Cardiac septum (tissue), 1 donor: ENCODE measurements at regions not wholly inside any gene's neighbourhood (a gene's known extent, or its start where the extent isn't known, plus 50 kb on each side); places are given as distances from the start of the nearest gene placed in this dataset.
A peak's percentile ranks its signal among the peaks of the same experiment; 100 is the strongest.

ENCODE experiments used
- DNase-seq: peaks from one replicate; pipeline ENCODE4 v3.0.0-alpha.2; 2020; ENCODE audit warnings: low spot score
- intact Hi-C: fragments of 100-400 bp; cut with DNase I; formaldehyde crosslinking; loops from one replicate; pipeline ENCODE4 v1.14.0; 2022
- donor health status: DM: no; HTN: no; CAD: no.

DNA sequence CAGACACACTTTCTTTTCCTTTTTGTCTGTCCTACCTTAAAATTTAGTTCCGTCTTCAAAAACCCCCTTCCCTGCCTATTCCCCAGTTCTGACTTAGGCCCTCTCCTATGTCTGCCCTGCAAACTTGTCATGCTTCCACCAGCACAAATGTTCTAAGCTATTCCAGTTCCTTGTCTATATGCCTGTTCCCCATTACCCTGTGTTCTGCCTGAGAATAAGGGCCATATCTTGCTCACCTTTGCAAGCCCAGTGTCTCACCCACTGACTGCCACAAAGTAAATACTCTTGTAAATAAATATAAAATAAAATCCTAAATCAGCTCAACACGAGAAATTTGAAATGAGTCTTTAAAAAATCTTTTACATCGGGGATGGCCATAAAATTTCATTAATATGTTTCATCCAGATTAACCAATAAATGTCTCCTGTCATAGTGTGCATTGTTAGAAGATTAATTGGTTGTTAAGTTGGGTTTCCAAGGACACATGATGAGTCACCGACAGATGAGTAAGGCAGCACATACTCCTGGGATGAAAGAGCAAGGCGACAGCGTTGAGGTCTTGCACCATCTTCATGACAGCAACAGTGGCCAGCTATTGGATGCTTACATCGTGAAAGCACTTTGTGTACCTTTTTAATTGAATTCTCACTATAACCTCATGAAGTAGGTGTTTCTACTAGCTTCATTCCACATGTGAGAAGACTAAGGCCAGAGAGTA lies 92.6 kb upstream of the NGF start:
- no peak for DNase-seq
- intact Hi-C loops = no loop called here

DNA sequence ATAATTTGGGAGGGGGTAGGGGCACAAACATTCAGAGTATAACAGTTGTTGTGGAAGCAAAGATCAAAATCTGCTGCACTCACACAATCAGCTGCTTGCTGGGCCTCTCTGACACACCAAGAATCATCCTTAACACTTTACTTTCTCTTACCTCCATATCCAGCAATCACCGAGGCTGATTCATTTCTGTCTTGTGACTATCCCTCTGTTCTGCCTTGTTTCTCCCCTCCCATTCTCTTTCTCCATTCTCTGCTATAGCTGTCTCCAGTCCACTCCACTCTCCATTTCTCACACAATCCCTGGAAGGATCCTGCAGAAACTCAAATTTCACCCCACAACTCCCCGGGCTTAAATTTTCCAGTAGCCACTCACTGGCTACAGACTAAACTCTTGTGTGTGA lies 91.8 kb upstream of the NGF start:
- DNase-seq = no peak
- intact Hi-C loops = loop anchor here (5.0 kb wide), 1 partner anchor 93 kb away; the partner anchor contains the start of gene NGF

DNA sequence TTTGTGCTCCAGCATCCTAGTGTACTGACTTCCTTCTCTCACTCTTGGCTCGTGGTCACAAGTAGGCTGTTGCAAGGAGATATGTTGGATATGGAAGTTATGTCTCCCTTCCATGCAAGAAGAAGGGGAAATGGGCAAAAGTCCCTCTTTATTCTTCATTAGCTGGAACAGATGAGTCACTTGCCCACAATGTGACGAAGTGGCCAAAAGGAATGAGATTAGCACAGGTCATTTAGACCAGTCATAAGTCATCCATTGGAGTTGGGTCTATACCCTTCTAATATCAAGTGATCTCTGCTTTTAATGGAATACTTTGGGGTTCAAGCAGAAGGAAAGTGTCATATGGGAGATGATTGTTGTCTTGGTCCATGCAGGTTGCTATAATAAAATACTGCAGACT lies 91.2 kb upstream of the NGF start:
- intact Hi-C loops = loop anchor here (5.0 kb wide), 1 partner anchor 92 kb away; the partner anchor contains the start of gene NGF
- DNase-seq = no peak

DNA sequence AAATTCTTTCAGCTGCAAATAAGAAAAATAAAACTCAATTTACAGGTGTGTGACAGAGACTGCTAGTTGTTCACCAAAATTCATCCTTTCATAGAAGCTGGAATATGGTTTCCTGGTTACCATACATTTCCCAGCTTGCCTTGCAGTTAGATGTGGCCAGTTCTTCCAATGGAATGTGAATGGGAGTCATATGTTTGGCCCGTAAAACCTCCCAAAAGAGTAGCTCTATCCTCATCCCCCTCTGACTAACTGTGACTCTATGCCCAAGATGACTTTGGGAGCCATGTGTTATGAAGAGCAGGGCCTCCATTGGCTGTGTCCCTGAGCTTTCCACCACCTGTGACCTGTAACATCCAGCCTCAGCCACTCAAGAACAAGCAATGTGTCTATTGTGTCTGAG lies 90.6 kb upstream of the NGF start:
- no peak for DNase-seq
- intact Hi-C loops = loop anchor here (5.0 kb wide), 1 partner anchor 91 kb away; the partner anchor contains the start of gene NGF

DNA sequence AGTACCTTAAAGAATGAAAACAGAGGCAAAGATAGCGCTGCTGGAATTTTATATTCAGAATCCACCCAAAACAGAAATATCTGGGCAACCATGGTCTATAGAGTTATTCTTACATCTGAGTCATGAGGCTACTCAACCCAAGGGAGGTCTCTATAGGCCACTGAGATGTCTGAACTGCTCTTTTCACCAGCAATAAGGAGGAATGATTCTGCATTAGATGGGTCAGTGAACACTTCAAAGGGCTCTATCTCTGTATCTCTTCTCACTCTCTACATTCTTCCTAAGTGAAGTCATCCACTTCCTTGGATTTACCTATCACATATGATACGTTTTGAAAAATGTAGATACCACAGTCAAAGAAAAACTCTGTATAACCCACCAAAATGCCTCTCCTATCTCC lies 90.2 kb upstream of the NGF start:
- DNase-seq = no peak
- intact Hi-C loops = loop anchor here (5.0 kb wide), 1 partner anchor 91 kb away; the partner anchor contains the start of gene NGF

DNA sequence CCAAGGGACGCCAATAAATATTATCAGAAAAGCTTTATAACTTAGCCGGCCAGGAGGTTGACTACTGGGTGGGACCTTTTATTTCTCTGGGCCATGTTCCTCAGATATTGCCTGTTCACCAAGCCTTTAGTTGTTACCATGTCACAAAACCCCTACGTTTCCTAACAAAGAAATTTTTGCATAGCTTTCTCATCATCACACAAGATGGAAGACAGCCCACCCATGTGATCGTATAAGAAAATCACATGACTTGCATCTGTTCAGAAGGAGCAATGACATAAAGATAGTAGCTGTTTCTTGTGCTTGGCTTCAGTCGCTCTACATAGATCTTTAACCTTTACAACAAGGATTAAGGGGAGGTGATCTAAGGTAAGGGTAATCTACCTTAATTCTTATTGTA lies 88.9 kb upstream of the NGF start:
- intact Hi-C loops = loop anchor here (5.0 kb wide), 1 partner anchor 90 kb away; the partner anchor contains the start of gene NGF
- no peak for DNase-seq

DNA sequence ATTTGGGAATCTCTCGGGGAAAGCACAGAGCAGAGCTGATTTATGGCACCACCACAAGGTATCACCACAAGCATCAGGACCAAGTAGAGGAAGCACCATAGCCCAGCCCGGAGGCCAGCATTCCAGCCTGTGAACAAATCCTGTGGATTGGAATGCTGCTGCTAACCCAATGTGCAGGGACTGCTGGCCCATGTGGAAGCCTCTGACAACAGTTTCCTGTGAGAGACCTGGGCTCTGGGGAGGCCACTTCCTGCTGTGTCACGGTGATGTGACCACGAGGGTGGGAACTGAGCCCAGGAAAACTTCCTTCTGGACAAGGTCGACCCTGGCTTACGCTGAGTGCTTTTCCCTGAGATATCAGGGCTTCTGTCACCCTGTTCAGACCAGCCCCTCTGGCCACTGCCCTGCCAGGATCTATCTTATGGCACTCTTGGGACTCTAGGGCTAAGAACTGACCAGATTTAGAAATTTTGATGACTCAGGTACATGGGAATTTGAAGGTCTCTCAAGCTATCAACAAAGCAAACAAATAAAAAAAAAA lies 88.3 kb upstream of the NGF start:
- DNase-seq = peak; percentile 78
- intact Hi-C loops = loop anchor here (5.0 kb wide), 1 partner anchor 89 kb away; the partner anchor contains the start of gene NGF

DNA sequence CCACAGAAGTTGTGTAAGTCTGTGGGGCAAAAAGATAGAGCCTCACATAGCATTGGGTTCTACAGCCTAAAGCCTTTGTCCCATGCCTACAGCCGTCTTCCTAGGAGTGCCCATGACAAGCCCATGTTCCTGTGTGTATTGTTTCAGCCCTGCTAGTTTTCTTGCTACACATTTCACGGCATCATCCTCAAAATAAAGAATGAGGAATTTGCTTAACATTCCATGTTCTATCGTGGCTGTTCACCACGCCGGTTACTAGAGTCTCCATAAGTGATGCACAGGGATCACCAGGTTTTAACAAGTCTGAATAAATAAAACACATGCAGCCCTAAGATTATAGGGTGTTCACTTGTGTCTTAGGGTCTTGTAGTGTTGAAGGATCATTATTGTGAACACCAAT lies 87.4 kb upstream of the NGF start:
- DNase-seq = no peak
- intact Hi-C loops = loop anchor here (5.0 kb wide), 1 partner anchor 88 kb away; the partner anchor contains the start of gene NGF

DNA sequence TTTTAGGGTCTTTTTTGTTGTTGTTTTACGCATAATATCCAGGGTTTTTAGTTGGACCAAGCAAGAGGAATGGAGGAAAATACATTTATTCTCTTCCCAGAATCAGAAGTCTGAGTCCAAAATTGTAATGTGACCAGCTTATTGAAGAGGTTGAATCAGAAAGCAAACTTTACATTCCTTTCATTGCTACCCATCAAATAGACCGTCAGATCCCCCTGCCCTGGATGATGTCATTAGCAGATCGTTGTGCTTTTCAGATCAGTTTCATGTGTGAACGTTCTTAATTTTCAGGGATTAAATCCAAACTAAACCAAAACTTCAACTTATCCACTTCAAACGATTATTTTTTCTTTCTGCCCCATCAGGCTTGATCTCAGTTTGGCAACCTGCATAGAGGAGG lies 85.7 kb upstream of the NGF start:
- DNase-seq = no peak
- intact Hi-C loops = no loop called here

DNA sequence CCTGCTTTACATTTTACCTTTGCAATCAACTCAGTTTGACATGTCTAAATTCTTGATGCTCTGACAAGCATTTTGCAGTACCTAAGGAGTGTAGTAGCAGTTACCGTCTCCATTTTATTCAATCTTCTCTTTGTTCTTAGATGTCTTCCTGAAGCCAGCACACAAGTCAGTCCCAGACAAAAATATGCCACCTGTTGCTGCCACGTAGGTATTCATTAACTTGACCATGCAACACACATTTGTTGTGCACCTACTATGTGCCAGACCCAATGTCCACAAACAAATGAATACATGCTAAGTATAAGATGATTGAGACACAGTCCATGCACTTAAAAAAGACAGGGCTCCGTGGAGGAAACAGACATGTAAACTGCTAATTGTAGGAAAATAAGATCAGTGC lies 81.5 kb upstream of the NGF start:
- intact Hi-C loops = no loop called here
- DNase-seq = no peak

DNA sequence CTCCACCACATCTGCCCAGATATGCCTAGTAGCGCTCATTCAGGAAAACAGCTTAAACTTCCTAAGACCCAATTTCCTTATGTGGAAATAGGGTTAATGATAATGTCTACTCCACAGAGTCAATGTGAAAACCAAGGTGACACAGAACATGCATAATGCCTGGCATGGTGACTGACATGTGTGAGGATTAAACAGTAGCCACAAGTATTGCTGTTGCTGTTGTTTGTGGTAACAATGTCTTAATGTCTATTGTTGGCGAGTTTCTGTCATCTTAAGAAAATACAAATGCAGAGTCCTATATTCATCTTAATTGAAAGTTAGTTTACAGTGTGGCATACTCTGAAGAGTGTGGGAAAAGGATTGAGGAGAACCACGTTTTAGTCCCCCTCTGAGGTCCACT lies 75.6 kb upstream of the NGF start:
- no peak for DNase-seq
- intact Hi-C loops = no loop called here

DNA sequence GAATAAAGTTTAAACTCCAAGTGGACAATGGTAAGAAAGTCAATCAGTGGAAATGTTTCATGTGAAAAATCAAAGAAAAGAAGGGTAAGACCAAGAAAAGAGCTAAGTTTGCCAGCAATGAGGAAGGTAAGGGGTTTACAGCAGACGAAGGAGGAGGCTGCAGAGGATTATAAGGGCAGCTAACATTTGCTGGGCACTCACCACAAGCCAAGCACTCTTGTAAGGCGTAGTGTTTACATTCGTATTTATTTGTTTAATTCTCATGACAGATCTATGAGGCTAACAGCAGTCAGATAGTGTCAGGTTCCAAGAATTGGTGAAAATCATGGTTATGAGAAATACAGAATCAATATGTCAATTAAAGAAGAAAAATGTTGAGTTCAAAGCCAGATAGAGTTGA lies 75.2 kb upstream of the NGF start:
- intact Hi-C loops = no loop called here
- no peak for DNase-seq

DNA sequence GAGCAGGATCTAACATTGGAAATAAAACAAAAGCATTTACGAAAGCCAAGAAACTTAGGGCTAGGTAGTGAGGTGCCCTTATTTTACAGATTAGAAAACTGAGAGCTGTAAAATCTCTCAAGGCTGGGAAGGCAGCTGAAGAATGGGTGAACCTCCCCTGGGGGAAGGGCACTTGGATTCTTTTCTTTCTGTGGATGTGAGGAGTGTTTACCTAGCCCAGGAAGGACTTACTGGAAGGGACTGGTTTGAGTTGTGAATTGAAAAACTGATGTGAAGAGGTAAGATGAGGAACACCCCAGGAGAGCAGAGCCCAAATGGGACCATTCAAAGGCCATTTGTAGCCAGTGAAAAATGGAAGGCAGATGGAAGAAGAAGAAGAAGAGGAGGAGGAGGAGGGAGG lies 74.7 kb upstream of the NGF start:
- intact Hi-C loops = no loop called here
- DNase-seq = no peak

DNA sequence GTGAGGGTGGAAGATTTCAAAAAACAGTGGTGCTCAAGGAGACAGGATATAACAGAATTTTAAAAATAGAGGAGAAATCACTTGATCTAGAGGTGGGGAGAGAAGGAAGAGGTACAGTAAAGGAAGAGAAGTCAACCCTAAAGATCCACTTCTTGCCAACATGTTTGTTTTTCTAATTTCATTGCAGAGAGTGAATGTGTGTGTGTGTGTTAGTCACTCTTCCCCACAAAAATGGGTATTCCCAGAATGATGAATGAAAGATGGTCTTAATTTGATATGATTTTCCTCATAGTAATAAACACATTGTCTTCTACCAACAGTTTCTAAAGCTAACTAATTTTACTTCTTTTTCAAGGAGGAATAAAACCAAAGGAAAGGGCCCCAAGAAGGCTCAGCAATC lies 74.2 kb upstream of the NGF start:
- intact Hi-C loops = no loop called here

DNA sequence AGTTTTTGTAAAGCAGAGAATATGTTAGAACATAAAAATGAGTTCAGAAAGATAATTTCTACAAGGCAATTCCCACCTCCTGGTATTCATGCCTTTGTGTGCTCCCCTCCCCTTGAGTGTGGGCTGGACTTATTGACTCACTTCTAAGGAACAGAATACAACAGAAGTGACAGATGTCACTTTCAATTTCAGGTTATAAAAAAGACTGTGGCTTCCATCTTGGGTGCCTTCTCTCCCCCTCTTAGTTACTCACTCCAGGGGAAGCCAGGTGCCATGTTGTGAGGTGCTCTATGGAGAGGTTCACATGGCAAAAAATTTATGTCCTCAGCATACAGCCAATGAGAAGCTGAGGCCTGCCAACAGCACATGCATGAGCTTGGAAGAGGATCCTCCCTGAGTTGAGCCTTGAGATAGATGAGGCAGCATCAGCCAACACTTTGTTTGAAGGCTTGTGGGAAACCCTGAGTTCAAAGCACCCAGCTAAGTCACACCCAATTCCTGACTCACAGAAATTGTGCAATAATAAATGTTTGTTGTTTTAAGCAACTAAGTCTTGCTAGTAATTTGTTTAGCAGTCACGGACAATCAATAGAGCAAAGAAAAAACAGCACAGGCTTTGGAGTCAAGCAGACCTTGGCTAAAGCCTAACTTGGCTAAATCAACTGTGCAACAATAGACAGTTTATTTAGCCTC lies 73.5 kb upstream of the NGF start:
- no peak for DNase-seq
- intact Hi-C loops = no loop called here

More for the DNA sequence above, 74.2 kb upstream of the NGF start:
- DNase-seq = no peak

DNA sequence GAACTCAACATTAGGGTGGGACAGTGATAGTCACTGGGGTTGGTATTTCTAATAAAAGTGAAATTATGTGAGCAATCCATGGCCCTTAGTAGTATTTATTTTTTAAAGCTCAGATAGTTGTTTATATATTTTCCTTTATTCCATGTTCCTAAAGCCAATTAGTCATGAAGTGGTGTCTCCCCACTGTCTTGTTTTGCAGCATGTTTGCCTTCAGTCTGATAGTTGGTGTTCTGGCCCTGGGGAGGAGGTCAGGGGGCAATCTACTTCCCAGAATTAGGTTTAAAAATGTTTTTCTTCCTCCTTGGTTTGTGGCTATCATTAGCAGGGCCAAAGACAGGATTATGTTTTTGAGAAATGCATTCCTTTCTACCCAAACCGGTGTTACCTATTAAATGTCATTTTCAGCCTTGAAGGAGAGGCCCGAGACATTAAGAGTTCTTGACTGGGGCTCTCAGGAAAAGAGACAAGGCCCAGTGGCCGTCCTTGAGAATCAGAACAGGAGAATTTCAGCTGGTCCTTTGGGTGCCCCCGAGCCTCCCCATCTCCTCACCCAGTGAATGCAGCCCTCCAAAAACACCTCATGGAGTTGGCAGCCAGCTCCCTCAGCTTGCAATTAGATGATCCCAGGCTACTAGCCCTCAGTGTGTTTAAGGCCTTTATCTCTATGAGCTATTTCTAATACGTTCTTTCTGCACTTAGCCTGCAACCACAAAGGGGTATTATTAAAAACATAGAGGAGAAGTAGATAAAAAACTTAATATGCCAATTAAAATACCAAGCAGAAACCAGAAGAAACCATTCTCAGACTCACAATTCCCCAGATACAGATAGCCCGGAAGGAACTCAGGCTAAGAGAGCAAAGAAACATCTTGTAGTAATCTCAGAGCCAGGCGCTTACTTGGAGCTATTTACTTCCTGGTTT lies 71.3 kb upstream of the NGF start:
- intact Hi-C loops = loop anchor here (2.0 kb wide), 1 partner anchor 45 kb away; no protein-coding TSS in a partner anchor
- peak; percentile 74 for DNase-seq

DNA sequence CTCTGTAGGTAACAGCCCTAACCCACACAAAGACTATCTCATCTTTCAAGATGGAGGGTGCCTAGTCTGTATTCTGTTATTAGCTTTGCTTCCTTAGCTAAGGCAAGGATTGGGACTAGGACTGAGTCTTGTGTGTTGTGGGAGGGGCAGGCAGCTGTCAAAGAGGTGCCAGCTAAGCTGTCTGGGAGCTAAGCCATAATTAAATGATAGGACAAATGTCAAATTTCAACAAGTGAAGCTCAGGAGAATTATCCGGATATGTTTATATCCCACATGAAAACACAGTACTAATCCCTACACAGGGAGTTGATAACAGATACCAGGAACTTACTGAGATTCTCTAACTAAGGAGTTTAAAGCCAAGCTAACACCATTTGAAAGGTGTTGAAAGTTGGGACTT lies 70.5 kb upstream of the NGF start:
- no peak for DNase-seq
- intact Hi-C loops = loop anchor here (2.0 kb wide), 1 partner anchor 44 kb away; no protein-coding TSS in a partner anchor

DNA sequence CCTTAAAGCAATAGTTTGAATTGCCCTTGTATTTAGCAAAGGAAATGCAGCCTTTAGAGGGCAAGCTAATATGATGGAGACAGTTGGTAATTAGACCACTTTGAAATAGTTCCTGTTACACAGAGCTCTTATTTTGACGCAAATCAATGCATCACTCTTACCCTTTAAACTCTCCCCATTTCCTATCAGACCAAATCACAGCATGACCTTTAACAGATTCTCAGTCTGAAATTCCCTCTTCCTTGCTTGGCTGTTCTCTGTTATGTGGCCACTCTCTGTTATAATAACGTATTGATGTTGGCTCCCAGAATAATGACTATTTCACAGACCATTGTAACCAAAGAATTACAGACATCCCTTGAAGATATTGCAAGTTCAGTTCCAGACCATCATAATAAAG lies 66.9 kb upstream of the NGF start:
- intact Hi-C loops = no loop called here
- no peak for DNase-seq

DNA sequence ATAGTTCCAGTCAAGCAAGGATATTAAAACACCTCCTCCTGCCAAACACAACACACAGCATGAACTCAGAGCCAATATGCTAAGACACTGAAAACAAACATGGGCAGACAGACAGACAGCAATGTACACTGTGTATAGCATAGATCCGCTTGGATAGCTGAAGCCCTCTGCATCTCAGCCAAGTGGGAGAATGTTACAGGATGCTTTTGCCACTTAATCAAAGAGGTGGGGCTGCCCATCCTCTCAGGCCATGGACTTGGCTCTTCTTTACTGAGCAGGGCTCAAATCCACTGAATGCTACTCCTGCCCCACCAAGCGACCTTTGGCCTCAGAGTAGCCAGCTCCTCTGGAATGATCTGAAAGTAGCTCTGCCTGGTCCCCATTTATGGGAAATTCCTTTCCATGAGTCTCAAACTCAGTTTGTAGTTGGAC lies 64.7 kb upstream of the NGF start:
- DNase-seq = no peak
- intact Hi-C loops = no loop called here

DNA sequence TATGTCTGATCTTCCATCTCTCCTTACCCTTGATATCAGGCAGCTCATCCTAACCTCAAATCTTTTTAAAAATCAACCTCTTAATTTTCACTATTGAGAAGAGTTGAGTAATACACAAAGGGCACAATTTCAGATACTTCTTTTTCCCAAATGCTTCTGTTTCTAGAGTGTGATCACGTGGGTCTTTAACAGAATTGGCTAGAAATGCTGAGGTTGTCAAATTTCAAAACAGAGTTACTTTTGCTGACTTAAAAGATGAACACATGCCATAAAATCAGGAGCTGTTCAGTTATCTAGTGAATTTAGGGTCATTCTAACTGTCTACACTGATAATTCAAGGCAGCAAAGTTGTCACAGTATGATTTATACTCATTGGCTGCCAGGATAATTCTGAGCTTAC lies 63.6 kb upstream of the NGF start:
- intact Hi-C loops = no loop called here
- DNase-seq = no peak
